HEK293 (cell line): ENCODE measurements at regions not wholly inside any gene's neighbourhood (a gene's known extent, or its start where the extent isn't known, plus 50 kb on each side); places are given as distances from the start of the nearest gene placed in this dataset.

Experiments
- SCRT2 ChIP-seq: fragments of 450-650 bp; formaldehyde crosslinking; IDR thresholded peaks from 2 replicates; pipeline ENCODE4 v1.5.1; 2016; ENCODE audit warnings: missing biosample characterization, missing genetic modification characterization
- ZNF184 ChIP-seq: fragments of 450-650 bp; IDR thresholded peaks from 2 replicates; pipeline ENCODE4 v1.5.1; 2018; ENCODE audit warnings: missing biosample characterization, mild to moderate bottlenecking, missing genetic modification characterization
- ZNF239 ChIP-seq: fragments of 450-650 bp; formaldehyde crosslinking; IDR thresholded peaks from 2 replicates; pipeline ENCODE4 v1.5.1; 2016; ENCODE audit warnings: missing biosample characterization, missing genetic modification characterization
- ZNF530 ChIP-seq: fragments of 450-650 bp; formaldehyde crosslinking; IDR thresholded peaks from 2 replicates; pipeline ENCODE4 v1.5.1; 2016; ENCODE audit warnings: low read depth, missing biosample characterization, missing genetic modification characterization
- ZNF549 ChIP-seq: fragments of 450-650 bp; IDR thresholded peaks from 2 replicates; pipeline ENCODE4 v1.5.1; 2018; ENCODE audit warnings: missing biosample characterization, missing genetic modification characterization, mild to moderate bottlenecking, inconsistent platforms, moderate library complexity

DNA sequence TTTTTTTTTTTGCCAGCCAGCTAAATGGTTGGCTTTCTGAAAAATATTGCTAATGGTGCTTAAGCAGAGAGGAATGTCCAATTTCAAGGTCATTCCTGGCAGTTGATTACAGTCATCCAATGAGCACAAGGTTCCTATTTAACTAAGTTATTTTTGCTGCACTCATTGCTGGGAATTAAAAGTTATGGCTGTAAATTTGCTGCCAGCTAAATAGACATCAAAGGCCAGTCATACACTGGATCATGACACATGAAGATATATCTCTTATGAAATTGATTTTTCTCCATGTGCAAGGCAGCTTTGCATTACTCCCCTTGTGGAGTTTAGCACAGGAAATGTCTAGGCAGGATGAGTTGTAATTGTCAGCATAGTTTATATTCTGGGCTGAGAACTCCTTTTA lies 1898.4 kb upstream of the CELF4 start:
- TF ChIP-seq ZNF549 (no peak), ZNF184 (tag by site-specific recombination) (no peak), ZNF239 (no peak), ZNF530 (tag by site-specific recombination) (no peak), SCRT2 (tag by site-specific recombination) (no peak)
